ENCODE measurements at regions not wholly inside any gene's neighbourhood (a gene's known extent, or its start where the extent isn't known, plus 50 kb on each side); places are given as distances from the start of the nearest gene placed in this dataset.
"Not testable (repeated sequence)": the region's sequence is repeated elsewhere in the genome, so short reads cannot be mapped to it uniquely, and the experiment has no call there.

DNA sequence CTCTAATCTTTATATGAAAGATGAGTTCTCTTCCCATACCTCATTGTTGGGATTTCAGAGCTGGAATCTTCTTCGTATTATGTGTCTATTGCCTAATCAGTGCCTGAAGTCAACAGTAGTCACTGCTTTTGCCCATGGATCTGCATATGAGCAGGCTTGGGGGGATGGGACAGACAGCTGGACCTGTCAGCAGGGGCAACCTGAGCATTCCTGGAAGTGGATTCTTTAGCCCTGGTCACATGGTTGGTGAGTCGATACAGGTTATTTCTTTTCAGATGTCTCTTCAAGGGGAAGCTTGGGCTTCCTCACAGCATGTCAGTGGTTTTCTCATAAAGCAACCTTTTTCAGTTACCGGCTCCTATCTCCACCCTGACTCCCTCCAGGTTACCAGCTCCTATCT is 97.3 kb upstream of the RBM19 start:
- TF ChIP-seq FOSL1 (IDR thresholded peaks at IDR 0.05; ENCODE audit: low read depth), result no peak
- no peak for TF ChIP-seq EGR1 (IDR thresholded peaks at IDR 0.05; ENCODE audit: low read depth)
- TF ChIP-seq EZH2 (IDR thresholded peaks at IDR 0.05), result no peak
- TF ChIP-seq SIN3A (IDR thresholded peaks at IDR 0.05; ENCODE audit: low read depth), result no peak
- TF ChIP-seq, protein P1, sequence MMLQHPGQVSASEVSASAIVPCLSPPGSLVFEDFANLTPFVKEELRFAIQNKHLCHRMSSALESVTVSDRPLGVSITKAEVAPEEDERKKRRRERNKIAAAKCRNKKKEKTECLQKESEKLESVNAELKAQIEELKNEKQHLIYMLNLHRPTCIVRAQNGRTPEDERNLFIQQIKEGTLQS (IDR thresholded peaks at IDR 0.05), result no peak
- no peak for TF ChIP-seq TCF7L2 (IDR thresholded peaks at IDR 0.05; ENCODE audit: borderline replicate concordance, extremely low read depth, insufficient read depth, insufficient read length)
- no peak for TF ChIP-seq SP1 (IDR thresholded peaks at IDR 0.05; ENCODE audit: low read depth)
- no peak for TF ChIP-seq ELF1 (IDR thresholded peaks at IDR 0.05; ENCODE audit: borderline replicate concordance, low read depth)
- TF ChIP-seq EZH2phosphoT487 (IDR thresholded peaks at IDR 0.05; ENCODE audit: borderline replicate concordance), result no peak
- TF ChIP-seq POLR2AphosphoS5 (IDR thresholded peaks at IDR 0.05; ENCODE audit: low read depth, low read length), result no peak
- TF ChIP-seq RAD21 (IDR thresholded peaks at IDR 0.05; ENCODE audit: low read depth), result no peak
- ATAC-seq, result no peak
- CTCF ChIA-PET, result no interaction called here
- Histone ChIP-seq H3K9me3 (ENCODE audit: control insufficient read depth in 1 of 2, insufficient read depth in 1 of 2, low read depth in 1 of 2, low read length in 2 of 2) (no peaks in the 10 kb centered on the region), H3K27ac (ENCODE audit: low read depth, low read length) (no peak overlapping the region), H4K20me1 (ENCODE audit: insufficient read depth) (no peaks in the 10 kb centered on the region), H3K4me2 (ENCODE audit: low read length) (no peak overlapping the region), H3K4me3 (replicated peaks in 1 of 2; ENCODE audit: low read depth in 1 of 2, low read length in 2 of 2) (no peak overlapping the region), H3K79me2 (ENCODE audit: insufficient read depth, low read length) (no peaks in the 10 kb centered on the region), H3K27me3 (ENCODE audit: insufficient read depth, low read length) (peaks cover 16% of the 10 kb centered on the region), H3K9me2 (ENCODE audit: insufficient read depth) (no peaks in the 10 kb centered on the region), H2AFZ (ENCODE audit: low read depth, low read length, poor library complexity, severe bottlenecking) (no peak overlapping the region), H3K9ac (ENCODE audit: low read length) (no peak overlapping the region), H3K4me1 (ENCODE audit: control insufficient read depth in 1 of 2, insufficient read depth in 2 of 2, low read length in 2 of 2) (no peaks in the 10 kb centered on the region), H3K36me3 (ENCODE audit: control insufficient read depth in 1 of 2, insufficient read depth in 2 of 2, low read length in 2 of 2) (no peaks in the 10 kb centered on the region)
- DNase-seq (ENCODE audit: low read depth, low spot score), result no peak
- RAD21 ChIA-PET (ENCODE audit: low non-redundant PET in 1 of 2, low total read pairs in 2 of 2, uncharacterized antibody in 2 of 2, unreplicated experiment in 2 of 2), result no interaction called here
- no TSS peak for BruUV-seq (replicated peaks)
- intact Hi-C loops (cut with micrococcal nuclease), result no loop called here
- POLR2A ChIA-PET, result no interaction called here

DNA sequence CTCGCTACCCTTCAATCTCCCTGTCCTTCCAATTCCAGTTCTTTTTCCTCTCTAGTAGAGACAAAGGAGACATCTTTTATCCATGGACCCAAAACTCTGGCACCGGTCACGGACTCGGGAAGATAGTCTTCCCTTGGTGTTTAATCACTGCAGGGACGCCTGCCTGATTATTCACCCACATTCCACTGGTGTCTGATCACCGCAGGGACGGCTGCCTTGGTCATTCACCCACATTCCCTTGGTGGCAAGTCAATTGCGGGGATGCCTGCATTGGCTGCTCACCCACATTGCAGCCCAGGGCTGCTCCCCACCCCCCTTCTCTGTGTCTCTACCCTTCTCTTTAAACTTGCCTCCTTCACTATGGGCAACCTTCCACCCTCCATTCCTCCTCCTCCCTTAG is 90.2 kb upstream of the RBM19 start:
- POLR2A ChIA-PET; BruUV-seq (replicated peaks); H3K9me3 ChIP-seq (ENCODE audit: control insufficient read depth in 1 of 2, insufficient read depth in 1 of 2, low read depth in 1 of 2, low read length in 2 of 2); ATAC-seq; RAD21 ChIA-PET (ENCODE audit: low non-redundant PET in 1 of 2, low total read pairs in 2 of 2, uncharacterized antibody in 2 of 2, unreplicated experiment in 2 of 2); CTCF ChIA-PET; H3K27ac ChIP-seq (ENCODE audit: low read depth, low read length); H3K4me1 ChIP-seq (ENCODE audit: control insufficient read depth in 1 of 2, insufficient read depth in 2 of 2, low read length in 2 of 2); H3K4me2 ChIP-seq (ENCODE audit: low read length); H3K79me2 ChIP-seq (ENCODE audit: insufficient read depth, low read length); DNase-seq (ENCODE audit: low read depth, low spot score); H3K9me2 ChIP-seq (ENCODE audit: insufficient read depth); H3K9ac ChIP-seq (ENCODE audit: low read length); H4K20me1 ChIP-seq (ENCODE audit: insufficient read depth); H3K36me3 ChIP-seq (ENCODE audit: control insufficient read depth in 1 of 2, insufficient read depth in 2 of 2, low read length in 2 of 2); intact Hi-C loops (cut with micrococcal nuclease); H3K4me3 ChIP-seq (replicated peaks in 1 of 2; ENCODE audit: low read depth in 1 of 2, low read length in 2 of 2); H2AFZ ChIP-seq (ENCODE audit: low read depth, low read length, poor library complexity, severe bottlenecking): not testable (repeated sequence)
- H3K27me3 ChIP-seq (ENCODE audit: insufficient read depth, low read length), result peaks cover 24% of the 10 kb centered on the region
